RWPE1 (cell line): ENCODE measurements at regions not wholly inside any gene's neighbourhood (a gene's known extent, or its start where the extent isn't known, plus 50 kb on each side); places are given as distances from the start of the nearest gene placed in this dataset.
"Not testable (repeated sequence)": the region's sequence is repeated elsewhere in the genome, so short reads cannot be mapped to it uniquely, and the experiment has no call there.

ENCODE experiments used
- CTCF ChIA-PET: fragments of 350-600 bp; sonication (Branson Sonifier 250); formaldehyde crosslinking; extraction: SDS; loops from one replicate; lab custom pipeline; 2021; lab: Yijun Ruan, JAX
- POLR2A ChIA-PET: fragments of 400-600 bp; formaldehyde crosslinking; extraction: SDS; loops from one replicate; lab custom pipeline; 2020; ENCODE audit warnings: antibody characterized with exemption; ENCODE audit not compliant: low non-redundant PET; lab: Yijun Ruan, JAX
- DNase-seq: peaks from one replicate; pipeline ENCODE4 v3.0.0; 2012; ENCODE audit warnings: low spot score
- H3K27ac ChIP-seq: fragments of 450-650 bp; 2 replicates; pipeline ENCODE4 v1.5.1; 2017
- TF ChIP-seq, protein P1 (sequence below): fragments of 450-650 bp; conservative IDR thresholded peaks from 2 replicates; pipeline ENCODE4 v1.5.1; 2017; ENCODE audit warnings: low read depth, mild to moderate bottlenecking

DNA sequence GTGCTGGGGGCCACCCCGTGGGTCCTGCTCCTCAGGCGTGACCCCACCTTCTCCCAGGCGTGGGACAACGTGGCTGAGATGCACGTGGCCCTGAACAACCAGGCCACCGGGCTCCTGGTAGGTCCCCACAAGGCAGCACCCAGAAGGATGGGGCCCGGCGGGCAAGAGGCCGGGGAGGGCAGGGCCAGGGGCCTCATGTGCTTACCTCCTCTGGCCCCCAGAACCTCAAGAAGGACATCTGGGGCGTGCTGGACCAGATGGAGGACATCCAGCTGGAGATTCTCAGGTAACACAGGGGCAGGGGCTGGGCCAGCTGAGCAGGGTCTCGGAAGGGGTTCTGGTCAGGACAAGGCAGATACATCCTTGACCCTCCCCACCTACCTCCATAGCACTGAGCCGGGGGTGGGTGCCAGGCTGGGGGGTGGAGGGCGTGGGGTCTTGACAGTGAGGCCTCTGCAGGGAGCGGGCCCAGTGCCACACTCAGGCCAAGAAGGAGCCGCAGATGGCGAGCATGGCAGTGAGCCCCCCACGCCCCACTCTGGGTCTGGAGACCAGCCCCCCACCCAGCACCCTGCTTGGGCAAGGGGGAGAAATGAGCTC lies 186.3 kb downstream of the IGLL1 start:
- no peak overlapping the region for H3K27ac ChIP-seq
- ChIA-PET CTCF (interaction anchor here (0.6 kb wide), 1 partner anchor 760 kb away, joined by 3 read pairs; no protein-coding TSS in a partner anchor), POLR2A (no interaction called here)
- TF ChIP-seq, protein P1, sequence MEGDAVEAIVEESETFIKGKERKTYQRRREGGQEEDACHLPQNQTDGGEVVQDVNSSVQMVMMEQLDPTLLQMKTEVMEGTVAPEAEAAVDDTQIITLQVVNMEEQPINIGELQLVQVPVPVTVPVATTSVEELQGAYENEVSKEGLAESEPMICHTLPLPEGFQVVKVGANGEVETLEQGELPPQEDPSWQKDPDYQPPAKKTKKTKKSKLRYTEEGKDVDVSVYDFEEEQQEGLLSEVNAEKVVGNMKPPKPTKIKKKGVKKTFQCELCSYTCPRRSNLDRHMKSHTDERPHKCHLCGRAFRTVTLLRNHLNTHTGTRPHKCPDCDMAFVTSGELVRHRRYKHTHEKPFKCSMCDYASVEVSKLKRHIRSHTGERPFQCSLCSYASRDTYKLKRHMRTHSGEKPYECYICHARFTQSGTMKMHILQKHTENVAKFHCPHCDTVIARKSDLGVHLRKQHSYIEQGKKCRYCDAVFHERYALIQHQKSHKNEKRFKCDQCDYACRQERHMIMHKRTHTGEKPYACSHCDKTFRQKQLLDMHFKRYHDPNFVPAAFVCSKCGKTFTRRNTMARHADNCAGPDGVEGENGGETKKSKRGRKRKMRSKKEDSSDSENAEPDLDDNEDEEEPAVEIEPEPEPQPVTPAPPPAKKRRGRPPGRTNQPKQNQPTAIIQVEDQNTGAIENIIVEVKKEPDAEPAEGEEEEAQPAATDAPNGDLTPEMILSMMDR: no peak
- DNase-seq: no peak

DNA sequence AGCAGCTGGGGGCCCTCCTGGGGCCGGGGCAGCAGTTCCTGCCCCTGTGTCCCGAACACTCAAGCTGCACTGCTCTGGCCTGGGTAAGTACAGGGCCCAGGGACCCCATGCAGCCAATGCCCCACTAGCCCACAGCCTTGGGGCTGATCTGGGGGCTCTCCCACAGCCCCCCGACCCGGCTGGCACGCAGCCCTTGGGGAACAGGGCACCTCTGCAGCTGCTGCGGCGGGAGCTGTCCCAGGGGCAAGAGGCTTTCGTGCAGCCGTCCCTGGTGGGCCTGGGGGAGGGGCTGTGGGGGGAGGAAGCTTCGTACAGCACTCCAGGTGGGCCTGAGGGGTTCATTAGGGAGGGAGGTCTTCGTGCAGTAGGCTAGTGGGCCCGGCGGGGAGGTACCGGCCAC lies 186.9 kb downstream of the IGLL1 start:
- H3K27ac ChIP-seq, CTCF ChIA-PET, DNase-seq, POLR2A ChIA-PET: not testable (repeated sequence)

DNA sequence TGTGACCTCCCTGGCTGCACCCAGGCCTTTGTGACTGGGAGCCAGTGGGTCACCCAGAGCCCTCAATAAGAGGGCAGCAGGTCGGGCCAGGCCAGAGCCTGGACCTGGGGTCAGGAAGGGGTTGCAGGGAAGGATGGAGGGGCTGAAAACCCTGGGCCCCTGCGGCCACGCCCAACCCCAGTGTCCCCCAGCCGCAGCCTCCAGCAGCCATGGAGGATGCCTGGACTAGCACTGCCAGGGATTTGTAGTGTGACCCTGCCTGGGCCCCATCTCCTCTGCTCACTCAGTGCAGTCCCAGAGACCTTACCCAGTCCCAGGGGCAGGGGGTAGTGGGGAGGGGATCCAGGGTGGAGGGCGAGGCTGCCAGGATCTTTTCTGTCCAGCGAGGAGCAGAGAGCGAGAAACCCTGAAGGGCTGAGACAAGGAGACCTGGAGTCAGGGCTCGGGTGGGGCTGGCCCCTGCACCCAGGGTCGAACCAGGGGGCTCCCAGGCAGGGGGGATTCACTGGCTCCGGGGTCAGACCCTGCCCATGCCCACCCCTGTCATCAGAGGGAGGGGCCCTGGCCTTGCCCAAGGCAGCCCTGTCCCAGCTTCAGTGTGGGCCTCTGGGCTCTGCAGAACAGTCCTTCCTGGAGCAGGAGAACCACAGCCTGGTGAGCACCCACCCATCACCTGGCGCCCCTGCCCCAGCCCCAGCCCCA lies 187.5 kb downstream of the IGLL1 start:
- no peak for DNase-seq
- H3K27ac ChIP-seq: no peak overlapping the region
- TF ChIP-seq, protein P1: no peak
- CTCF ChIA-PET: interaction anchor here (0.6 kb wide), 1 partner anchor 176 kb away, joined by 3 read pairs; no protein-coding TSS in a partner anchor
- POLR2A ChIA-PET: no interaction called here

DNA sequence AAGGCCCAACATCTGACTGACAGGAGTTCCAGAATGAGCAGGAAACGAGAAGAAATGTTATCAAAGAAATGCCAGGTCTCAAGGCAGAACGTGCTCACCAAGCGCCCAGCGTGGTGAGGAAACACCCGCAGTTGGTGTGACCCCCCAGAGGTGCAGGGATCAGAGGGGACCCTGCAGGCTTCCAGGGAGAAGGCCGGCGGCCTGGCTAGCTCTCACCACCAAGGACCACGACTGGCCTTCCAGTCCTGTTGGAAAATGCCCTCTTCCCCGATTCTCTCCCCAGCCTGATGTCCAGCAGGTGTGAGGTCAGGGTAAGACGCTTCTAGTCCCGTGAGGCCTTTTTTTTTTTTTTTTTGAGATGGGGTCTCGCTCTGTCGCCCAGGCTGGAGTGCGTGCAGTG lies 189.1 kb downstream of the IGLL1 start:
- TF ChIP-seq, protein P1: no peak
- ChIA-PET CTCF (no interaction called here), POLR2A (no interaction called here)
- DNase-seq: no peak
- H3K27ac ChIP-seq: no peak overlapping the region

DNA sequence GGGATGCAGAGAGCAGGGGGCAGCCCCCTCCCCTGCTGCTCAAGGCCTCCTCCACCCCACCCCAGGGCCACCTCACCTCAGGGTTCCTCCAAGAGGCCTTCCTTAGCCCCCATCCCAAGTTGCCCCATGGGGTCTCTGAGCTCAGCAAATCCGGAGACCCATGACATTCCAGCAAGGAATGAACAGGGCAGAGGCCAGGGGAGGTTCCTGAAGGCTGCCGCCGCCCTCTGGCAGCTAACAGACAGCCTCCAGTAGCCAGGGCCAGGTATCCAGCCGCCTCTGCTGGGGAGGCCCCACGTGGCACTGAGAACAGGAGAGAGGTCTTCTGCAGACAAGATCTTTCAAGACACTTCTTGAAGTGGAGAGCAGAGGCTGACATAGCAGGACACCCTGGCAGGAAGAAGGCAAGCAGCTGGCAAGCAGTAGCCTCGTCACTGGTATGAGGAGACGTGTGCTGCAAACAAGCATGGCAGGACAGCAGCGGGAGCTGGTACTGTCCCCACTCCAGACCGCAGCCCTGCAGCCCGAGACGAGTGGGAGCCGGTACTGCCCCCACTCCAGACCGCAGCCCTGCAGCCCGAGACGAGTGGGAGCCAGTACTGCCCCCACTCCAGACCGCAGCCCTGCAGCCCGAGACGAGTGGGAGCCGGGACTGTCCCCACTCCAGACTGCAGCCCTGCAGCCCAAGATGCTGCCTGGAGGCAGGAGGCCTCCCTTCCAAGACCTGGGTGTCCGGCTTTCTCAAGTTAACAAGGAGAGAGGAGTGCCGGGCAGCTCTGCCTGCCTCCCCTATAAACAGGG lies 190.6 kb downstream of the IGLL1 start:
- no peak for DNase-seq
- CTCF ChIA-PET: interaction anchor here (0.6 to 0.7 kb wide), 2 partner anchors 208 to 431 kb away, joined by 3 read pairs; no protein-coding TSS in a partner anchor
- TF ChIP-seq, protein P1: no peak
- POLR2A ChIA-PET: no interaction called here
- H3K27ac ChIP-seq: no peak overlapping the region

DNA sequence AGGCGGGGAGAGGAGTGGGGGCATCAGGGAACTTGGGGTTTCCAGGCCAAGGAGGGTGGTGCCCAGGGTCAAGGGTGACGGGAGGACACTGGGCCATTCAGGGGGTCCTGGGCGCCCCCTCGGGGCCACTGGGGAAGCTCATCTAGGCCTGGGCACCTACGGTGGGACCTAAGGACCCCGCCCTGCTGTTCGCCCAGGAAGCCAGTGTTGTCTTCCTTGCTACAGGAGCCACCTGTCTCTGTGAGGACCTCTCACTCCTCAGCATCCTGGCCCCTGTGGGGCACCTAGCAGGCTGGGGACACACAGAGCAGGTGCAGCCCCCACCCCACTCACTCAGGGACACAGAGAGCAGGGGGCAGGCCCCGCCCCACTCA lies 191.6 kb downstream of the IGLL1 start:
- TF ChIP-seq, protein P1: no peak
- no peak overlapping the region for H3K27ac ChIP-seq
- POLR2A ChIA-PET: no interaction called here
- no peak for DNase-seq
- CTCF ChIA-PET: interaction anchor here (0.6 kb wide), 1 partner anchor 20 kb away, joined by 3 read pairs; no protein-coding TSS in a partner anchor
